DND-41 (cell line): ENCODE measurements at regions not wholly inside any gene's neighbourhood (a gene's known extent, or its start where the extent isn't known, plus 50 kb on each side); places are given as distances from the start of the nearest gene placed in this dataset.
"Not testable (repeated sequence)": the region's sequence is repeated elsewhere in the genome, so short reads cannot be mapped to it uniquely, and the experiment has no call there.

Source experiments
- EZH2 ChIP-seq: IDR thresholded peaks from 3 replicates; pipeline ENCODE4 v1.6.1; 2012; ENCODE audit warnings: borderline replicate concordance, low read depth, mild to moderate bottlenecking, moderate library complexity, low read length, inconsistent platforms; ENCODE audit not compliant: severe bottlenecking
- TF ChIP-seq, protein P1 (sequence below): IDR thresholded peaks from 2 replicates; pipeline ENCODE4 v1.5.1; 2012; ENCODE audit warnings: borderline replicate concordance, low read length, moderate library complexity, mild to moderate bottlenecking; ENCODE audit not compliant: poor library complexity, severe bottlenecking; ENCODE audit errors: extremely low read depth

DNA sequence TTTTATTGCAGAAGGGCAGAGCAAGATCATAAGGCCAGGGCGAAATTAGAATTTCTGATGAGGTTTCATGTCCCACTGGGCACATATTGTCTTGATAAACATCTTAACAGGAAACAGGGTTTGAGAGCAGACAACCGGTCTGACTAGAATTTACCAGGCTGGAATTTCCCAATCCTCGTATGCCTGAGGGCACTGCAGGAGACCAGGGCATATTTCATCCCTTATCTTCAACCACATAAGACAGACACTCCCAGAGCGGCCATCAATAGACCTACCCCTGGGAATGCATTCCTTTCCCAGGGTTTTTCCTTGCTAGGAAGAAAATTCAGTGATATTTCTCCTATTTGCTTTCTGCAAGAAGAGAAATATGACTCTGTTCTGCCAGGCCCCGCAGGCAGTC lies 78.9 kb upstream of the OR9G4 start:
- TF ChIP-seq, protein P1, sequence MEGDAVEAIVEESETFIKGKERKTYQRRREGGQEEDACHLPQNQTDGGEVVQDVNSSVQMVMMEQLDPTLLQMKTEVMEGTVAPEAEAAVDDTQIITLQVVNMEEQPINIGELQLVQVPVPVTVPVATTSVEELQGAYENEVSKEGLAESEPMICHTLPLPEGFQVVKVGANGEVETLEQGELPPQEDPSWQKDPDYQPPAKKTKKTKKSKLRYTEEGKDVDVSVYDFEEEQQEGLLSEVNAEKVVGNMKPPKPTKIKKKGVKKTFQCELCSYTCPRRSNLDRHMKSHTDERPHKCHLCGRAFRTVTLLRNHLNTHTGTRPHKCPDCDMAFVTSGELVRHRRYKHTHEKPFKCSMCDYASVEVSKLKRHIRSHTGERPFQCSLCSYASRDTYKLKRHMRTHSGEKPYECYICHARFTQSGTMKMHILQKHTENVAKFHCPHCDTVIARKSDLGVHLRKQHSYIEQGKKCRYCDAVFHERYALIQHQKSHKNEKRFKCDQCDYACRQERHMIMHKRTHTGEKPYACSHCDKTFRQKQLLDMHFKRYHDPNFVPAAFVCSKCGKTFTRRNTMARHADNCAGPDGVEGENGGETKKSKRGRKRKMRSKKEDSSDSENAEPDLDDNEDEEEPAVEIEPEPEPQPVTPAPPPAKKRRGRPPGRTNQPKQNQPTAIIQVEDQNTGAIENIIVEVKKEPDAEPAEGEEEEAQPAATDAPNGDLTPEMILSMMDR, result not testable (repeated sequence)
- TF ChIP-seq EZH2, result not testable (repeated sequence)
